ENCODE measurements at regions not wholly inside any gene's neighbourhood (a gene's known extent, or its start where the extent isn't known, plus 50 kb on each side); places are given as distances from the start of the nearest gene placed in this dataset.

DNA sequence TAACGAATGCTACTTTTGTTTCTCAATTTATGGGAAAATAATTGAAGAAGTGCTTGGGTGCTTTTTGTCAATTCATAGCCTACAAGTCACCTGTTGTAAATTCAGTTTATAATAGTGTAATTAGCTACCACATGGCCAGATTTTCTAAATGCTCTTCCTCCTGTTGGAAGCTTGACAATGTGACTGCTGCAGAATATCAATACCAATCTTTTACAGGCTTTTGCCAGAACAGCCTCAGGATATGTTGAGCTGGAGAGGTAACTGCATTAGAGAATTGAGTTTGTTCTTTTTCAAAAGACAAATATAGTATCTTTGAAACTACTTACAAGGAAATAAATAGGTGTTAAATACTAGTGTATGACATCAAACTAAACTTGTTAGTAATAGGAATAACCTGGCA, 277.8 kb downstream of the POU4F1 start:
- DNase-seq: peak in 1 of 3 experiments; percentile 62

DNA sequence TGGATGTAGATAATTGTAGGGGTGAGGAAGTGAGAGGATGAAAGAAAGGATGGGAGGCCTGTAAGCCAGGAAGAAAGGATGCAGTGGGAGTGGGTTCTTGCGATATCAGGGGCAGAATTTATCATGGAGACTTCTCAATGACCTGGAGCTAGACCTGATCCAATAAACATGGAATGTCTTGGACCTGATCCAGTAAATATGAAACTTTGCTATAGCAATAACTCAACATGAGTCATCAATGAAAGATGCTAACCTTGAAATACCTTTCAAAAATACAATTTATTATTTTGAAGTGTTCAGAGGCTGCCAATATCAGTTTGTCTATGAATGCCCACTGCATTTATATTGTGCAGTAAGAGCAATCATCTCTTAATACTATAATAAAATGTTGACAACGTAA, 279.5 kb downstream of the POU4F1 start:
- no peak for DNase-seq

DNA sequence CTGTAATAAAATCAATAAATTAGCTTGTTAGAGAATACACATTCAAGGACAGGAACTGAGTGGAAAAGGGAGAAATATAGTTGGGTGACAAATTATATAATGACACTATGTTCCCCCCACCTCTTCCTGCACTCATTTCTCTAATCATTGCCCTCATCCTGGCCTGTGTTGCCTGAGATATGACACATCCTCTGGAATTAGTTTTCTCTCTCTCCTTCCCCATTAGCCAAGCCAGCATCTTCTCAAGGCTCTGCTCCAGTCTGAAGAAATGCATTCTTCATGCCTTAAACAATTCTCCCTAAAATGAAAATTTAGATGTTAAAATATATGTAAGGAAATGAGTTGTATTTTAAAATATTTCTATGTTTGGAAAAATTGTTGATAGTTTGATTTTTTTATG, 280.3 kb downstream of the POU4F1 start:
- no peak for DNase-seq

DNA sequence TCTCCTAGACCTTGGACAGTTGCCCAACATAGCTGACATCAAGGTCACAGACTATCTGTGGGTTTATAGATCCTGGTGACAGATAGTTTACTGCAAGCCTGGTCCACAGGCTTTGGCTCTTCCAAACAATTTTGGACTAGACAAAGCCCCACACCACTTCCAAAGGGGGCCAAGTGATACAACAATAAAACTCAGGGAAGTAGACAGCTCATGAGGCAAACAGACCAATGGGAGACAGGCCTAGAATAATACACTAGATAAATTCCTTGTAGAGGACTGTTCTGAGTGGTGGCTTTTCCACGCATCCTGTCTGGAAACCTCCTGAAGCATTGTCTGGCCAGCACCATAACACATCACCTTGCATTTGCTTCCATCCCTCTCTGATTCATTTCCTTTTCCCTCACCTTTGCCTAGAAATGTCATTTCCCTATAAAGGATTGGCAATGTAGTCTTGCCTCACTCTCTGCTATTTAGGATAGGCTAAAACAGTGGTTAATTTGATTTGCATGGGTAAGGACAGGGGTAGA, 284.2 kb downstream of the POU4F1 start:
- no peak for DNase-seq

DNA sequence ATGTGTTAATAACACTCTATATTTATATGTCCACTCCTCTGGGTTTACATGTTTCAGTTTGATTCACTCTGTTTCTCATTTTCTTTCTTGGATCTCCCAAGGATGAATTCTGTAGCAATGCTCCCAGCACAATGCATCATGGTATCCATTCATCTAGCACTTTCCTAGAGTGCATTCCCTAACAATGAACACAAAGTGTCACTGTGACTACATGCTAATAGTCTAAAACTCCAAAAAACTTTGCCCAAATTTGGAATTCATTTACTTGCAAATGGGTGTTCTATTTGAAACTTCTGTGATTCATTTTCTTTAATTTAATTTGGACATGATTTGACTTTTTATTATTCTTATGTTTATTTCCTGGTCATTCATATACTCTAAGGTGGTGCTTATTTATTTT, 286.3 kb downstream of the POU4F1 start:
- peak in 2 of 3 experiments; percentile 14 to 57 for DNase-seq

DNA sequence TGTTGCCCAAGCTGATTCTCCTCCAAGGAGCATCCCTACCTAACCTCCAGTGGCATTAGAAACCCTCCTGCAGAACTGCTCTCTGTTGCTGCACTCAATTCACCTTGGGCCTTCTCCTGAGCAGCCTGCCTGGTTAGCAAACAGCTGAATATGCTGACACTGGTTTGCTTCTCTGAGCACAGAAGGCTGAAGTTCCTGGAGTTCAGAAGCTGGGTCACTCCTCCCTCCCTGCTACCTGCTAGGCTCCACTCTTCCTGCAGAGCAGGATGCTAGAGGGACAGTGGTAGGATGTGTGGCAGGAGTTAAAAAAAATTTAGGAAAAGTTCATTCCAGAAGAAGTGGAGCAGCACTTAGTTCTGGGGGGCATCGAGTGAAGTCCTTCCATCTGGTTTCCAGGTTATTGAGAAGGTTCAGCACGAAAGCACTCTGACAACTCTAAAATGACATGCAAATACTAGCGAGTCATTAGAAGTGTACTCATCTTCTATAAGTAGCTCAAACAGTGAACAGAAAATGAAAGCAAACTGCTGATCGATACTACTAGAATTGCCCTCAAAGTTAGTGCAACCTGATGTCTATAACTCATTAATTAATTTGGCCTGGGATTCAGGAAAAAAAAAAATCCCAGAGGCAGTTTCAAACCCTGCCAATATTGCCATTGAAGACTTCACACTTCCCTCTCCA, 293.7 kb downstream of the POU4F1 start:
- no peak for DNase-seq

DNA sequence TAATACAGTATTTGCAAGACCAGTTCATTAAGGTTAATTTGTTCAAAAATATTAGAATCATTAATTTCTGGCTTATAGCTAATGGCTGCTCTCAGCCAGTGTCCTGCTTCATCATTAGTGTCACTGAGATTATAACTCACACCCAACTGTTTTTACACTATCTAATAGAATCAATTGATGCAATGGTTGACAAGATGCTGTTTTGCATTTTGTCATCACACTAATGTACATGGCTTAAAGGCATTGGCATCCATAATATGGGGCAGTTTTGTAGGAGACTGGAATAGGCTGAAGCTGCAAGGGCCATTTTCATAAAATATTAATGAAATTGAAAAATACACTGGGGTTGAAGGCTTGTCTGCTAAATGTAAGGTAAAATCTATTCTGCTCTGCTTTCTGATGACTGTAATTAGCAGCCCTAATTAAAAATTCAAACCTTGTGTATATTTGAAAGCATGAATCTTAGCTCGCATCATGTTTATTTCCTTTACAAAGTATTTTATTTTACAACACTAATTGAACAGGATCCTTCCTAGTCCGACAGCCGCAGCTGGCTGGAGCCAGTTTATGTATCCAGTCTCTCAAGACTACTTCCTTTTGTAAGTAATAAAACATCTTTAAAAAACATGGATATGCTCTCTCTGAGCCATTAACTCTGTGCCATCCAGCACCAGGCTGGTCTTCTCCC, 296.7 kb downstream of the POU4F1 start:
- no peak for DNase-seq

DNA sequence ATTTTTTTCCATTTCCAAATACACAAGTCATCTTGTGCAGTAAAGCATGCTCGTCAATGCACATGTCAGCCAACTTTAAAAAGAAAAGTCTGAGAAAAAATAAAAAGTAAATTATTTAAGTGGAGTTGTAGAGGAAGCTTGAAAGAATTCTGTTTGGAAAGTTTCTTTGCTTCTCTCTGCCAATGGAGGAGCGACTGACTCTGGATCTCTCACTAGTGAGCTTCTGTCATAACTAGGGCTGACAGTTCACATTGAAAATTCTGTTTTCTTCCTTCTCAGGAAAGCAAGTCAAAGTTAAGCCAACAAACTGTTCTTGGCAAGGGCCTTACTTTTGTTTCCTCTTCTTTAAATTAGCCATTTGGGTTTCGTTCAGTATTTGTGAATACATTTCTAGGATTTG, 298.2 kb downstream of the POU4F1 start:
- DNase-seq: no peak

DNA sequence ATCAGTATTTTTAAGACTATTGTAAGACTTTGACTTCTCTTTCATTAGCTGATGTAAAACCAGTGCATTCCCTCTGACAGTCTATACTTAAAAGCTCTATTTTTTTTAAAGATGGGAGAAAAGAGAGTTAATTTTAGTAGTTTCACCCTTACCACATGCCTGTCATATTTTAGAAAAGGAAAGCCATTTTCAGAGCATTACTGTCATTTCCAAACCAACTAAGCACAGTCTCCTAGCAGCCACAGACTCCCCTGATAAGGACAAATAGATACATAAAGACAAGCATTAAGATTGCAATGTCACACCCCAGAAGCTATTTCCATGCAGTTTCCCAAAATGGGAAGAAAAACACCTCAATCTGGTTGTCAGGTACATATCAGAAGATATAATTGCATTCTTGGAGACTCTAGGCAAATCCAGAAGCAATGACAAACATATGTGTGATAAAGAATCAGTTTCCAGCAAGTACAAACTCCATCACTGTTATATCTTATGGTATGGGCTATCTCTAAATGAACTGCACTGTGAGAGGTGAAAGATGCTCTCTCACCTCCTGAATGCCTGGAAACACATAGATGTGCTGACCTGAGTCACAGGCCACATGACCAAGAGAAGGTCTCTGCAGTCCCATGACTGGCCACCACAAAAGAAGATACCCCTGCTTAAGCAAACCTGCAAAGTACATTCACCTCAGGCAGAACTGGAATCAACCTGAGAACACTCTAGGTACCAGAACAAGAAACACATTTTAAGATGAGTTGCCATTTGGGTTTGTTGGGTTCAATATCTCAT, 303.3 kb downstream of the POU4F1 start:
- DNase-seq: no peak

DNA sequence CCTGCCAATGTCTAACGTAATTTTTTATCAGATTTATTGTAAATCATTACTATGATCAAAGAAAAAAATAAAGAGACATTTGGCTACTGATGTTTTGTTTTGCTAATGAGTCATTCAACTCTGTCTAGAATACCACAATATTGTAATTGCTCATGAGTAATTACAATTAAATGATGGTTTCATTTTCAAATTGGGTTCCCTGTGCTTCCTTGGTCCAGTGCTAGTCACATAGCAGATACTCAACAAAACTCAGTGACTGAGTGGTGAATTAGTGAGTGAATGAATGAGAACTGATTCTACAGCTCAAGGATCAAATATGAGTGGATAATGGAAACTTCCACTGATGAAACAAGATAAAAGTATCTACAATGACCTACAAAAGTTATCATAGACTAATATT, 304.7 kb downstream of the POU4F1 start:
- no peak for DNase-seq

DNA sequence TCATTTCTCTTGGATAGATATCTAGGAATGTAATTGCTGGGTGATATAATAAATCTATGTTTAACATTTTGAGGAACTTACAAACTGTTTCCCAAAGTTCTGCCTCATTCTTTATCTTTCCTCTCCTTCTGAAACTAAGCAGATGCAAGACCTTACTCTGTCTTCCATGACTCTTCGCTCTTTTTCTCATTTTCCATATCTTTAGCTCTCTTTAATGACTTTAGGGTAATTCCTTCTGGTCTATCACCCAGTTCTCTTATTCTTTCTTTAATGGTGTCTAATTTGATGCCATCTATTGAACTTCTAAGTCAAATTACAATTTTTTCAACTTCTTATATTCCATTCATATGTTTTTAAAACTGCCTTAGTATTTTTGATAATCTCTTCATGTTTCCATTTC, 316.6 kb downstream of the POU4F1 start:
- DNase-seq: no peak

DNA sequence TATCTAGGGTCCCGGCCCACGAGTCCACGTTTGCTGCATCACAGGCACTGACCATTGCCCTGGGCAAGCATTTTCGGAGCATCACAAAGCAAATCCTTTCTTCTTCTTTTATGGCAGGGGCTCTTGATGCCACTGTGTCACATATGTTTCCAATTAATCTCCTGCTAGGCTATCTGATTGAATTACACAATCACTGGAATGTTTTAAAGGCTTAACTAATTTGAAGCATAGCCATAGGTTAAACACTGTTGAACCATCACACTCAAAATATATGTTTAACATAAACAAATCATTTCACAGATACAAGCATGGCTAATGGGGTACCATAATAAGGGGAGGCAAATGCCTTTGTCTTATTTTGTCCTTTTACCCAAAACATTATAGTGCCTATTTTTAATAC, 338.3 kb downstream of the POU4F1 start:
- DNase-seq: peak in 1 of 3 experiments; percentile 29

DNA sequence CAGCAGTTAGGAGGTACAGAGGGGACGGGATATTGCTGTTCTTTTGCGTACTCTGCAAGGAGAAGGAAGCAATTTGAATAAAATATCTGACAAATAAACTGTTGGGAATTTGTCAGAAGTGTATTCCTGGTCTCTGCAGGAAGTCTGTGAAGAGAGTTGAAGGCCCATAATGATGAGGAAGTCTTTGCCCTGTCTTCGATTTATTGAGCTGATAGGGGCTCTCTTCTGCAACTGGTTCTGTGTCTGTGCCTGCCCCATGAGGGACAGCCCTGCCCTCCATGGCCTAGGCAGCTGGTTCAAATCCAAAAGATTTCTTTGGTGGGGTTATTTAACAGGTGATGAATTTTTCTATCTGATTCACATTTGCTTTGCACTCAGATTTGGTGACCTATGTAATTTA, 339.7 kb upstream of the EDNRB start:
- peak in 1 of 3 experiments; percentile 49 for DNase-seq

DNA sequence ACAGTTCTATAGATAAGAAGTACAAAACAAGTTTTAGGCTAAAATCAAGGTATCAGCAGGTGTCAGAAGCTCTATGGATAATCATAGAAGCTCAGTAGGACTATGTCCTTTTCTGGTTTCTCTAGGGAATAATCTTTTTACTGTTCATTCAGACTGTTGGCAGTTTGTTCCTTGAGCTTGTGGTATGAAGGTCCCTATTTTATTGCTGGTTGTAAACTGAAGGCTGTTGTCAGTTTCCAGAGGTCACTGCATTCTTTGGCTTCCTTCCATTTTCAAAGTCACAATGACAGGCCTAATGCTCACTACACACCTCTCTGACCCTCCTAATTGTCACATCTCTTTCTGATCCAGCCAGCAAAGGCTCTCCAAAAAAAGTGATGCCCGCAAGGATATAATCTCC, 337.9 kb upstream of the EDNRB start:
- no peak for DNase-seq

DNA sequence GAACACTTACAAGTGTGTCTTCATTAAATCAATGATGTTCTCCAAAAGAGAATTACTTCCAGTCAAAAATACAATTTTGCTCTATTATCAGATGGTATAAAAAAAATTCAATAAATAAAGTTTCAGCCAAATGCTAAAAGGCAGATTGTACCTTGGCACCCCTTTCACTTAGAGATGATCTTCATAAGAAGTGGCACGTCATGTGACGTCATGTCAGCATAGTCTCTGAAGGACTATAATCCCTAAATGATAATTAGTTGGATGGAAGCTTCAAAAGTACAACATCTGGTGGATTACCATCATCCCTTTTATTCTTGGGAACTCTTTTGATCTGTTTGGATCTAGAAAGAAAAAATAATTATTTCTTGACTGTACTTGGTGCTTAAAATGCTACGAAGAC, 335.5 kb upstream of the EDNRB start:
- no peak for DNase-seq

DNA sequence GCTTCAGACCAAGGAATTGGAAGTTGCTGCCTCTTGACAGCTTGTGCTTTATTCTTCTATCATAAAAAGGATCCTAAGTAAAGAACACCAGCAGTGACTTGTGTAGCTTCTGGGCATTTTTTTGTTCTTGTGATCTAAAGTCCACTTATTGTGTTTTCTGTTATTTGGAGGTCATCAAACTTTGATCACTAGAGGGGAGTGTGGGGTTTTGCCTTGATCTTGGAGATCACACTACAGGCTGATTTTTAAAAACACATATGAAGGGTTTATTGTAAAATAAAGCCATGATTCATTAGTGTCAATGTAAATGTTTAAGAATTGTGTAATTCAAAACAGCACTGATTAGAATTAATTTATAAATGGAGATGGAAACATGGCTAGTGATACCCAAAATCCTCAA, 328.7 kb upstream of the EDNRB start:
- DNase-seq: peak in 1 of 3 experiments; percentile 59

DNA sequence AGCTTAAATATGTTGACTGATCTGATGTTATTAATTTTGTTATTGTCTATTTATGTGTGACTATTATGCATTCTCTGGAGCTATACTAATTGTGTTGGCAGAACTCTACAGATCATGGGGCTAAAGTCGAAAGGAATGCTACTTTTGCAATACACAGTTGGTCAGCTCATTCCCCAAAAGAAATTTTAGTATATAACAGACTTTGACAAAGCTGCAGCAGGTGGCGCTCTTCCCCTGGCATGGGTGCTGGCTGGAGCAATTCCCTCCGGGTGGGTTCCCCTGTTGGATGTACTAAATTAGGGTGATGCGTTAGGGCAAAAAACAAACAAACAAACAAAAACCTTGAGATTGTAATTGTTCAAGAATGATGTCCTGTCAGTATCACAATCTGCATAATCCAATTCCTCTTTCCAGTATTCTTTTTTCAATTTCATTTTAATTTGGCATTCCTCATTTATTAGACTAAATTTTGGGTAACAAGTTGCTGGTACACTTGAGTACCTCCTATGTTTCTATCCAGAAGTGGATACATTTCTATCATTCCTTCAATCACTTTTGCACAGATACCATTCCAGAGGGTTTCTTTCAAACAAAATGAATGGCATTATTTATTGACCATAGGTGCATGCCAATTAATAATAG, 322.8 kb upstream of the EDNRB start:
- DNase-seq: peak; percentile 42 to 79 (median 70)

DNA sequence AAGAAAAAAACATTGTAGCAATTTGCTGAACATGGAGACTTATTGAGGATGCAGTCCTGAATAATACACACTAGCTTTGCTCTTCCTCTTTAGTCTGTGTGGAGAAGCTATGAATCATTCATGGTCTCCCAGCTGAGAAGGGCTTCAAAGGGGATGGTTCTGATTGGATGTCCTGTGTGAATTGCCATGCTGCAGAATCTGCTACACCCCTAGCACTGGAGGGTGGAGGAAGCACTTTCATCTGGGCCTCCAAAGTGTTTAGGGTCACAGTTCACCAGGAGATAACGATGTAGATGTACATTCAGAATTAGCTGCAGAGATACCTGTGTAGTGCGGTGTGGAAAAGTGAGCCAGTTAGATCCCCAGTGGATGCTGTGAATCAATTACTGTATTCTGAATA, 321.1 kb upstream of the EDNRB start:
- no peak for DNase-seq

DNA sequence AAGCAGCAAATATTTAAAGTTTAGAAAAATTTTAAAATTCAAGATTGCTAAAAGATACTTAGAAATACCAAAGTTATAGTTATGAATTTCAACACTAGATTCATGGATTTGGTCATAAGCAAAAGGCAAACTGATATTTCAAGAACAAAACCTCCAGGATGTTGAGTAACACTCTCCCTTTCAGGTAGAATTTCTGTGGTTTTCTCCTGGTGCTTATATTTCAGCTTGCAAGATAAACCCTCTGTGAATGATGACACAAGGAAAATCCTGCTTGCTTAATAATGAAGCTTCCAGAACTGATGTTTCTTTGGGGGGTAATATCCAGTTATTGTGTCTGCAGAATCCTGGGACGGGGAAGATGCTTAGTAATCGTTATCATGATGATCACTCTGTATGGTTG, 320.3 kb upstream of the EDNRB start:
- no peak for DNase-seq

DNA sequence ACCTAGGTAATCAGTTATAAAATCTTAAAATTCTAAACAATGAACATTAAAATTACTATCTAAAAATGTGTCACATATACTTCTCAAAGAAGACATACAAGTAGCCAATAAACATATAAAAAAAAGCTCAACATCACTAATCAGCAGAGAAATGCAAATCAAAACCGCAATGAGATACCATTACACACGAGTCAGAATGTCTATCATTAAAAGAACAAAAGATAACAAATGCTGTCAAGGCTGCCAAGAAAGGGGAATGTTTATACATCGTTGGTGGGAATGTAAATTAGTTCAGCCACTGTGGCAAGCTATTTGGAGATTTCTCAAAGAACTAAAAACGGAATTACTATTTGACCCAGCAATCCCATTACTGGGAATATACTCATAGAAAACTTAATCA, 310.3 kb upstream of the EDNRB start:
- DNase-seq: no peak

DNA sequence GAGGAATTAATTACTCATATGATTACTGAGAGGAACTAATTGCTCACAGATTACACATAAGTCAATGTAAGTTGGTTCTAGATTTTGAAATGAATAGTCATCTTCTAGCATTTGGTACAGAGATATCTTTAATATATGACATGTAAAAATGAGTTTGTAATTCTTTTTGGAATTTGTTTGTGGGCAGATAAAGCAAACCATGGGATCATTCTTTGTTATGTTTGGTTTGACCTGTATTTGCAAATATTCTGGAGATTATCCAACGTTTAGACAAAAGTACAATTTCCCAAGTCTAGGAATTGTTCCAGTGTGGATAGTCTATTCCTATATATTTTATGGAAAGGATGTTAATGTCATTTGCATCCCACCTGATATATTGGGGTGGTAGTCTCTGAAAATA, 309.6 kb upstream of the EDNRB start:
- DNase-seq: no peak

DNA sequence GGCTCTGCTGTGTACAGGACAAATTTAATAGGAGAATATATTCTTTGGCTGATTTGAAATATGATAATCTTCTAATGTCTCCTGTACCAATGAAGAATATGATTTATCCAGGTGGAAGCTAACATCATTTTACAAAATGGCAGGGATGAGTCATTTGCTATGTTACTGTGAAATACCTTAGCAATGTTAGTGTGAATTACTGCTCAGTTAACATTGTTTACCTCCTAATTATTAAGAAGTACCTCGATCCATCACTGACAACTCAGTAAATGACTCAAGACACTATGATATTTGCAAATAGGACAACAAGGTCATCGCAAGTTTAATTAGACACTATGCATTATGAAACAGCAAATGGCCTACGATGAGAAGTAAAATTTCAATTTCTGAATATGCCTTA, 309.1 kb upstream of the EDNRB start:
- DNase-seq: no peak

DNA sequence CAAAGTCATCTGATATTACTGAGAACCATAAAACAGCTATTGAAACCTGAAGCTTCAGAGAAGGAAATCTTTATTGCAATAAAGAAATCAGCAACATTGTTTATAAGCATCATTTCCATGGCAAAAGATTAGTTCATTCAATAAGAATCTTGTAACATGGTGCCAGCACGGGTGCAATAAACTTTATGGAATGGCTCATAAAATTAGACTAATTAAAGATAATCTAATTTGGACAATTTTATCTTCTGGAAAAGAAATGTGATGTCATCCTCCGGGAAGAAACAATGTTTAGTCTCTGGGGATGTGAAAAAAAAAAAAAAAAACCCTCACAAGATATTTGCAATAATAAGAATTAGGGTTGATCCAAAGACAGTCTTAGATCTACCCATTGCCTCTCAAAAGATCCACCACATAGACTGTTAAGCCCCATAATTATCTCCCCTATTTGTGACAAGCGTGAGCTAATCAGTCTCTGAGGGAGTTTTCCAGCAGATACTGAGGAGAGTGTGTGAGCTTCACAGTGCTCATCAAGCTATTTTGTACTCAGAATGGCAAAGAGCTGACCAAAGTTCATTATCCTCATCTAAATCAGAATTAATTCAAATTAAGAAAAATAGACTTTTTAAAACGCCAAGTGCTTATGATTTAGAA, 297.0 kb upstream of the EDNRB start:
- peak in 1 of 3 experiments; percentile 20 for DNase-seq

Measured in NCI-H1417 (cell line).